ENCODE measurements at regions not wholly inside any gene's neighbourhood (a gene's known extent, or its start where the extent isn't known, plus 50 kb on each side); places are given as distances from the start of the nearest gene placed in this dataset.
"Not testable (repeated sequence)": the region's sequence is repeated elsewhere in the genome, so short reads cannot be mapped to it uniquely, and the experiment has no call there.

DNA sequence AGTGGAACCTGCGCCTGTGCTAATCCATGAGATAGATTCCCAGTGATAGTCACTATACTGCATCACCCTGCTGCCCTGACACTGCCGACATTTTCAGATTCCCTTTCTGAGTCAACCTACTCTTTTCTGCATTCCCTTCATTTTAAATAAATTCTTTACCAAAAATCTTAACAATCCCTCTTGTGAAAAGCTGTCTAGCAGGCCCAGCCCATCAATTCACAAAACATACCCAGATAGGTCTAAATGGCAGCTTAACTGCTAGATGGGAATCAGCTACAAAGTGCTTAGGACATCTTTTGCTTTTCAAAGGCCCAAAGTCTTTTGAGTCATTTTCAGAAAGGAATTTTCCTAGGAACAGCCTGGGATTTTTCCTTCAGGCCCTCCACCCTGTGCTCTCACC is 180.1 kb upstream of the PTBP2 start:
- no peak for DNase-seq (ENCODE audit: low spot score)

DNA sequence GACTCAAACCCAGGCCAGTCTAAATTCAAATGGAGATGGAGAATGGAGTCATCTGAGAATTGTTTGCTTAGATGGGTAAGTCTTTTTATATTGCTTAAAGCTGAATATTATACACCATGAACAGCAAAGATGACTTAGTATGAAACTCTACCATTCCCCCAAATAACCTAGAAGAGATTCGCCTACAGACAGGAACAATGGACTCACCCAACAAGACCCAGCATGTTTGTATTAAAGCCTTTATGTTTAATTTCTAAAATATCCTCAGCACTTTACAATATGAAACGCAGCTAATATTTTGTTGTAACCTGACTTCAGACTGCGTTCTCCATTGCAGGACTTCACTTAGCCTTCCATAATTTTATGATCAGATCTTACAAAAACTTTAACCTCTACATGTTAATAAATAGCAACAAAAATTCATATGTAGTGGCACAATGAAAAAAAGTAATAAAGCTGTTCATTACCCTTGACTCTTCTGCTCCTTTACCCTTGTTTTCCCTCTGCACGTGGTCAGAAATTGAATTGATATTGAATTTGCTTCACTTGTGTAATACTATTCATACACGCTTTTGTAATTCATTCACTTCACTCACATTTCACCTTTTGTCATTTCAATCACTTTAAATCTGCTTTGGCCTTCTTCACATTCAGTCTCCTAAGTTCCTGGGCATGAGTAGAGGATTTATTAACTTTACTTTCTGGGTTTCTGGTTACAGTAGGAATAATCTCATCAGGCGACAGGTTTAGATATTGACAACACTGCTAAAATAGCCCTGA is 177.3 kb upstream of the PTBP2 start:
- no peak for DNase-seq (ENCODE audit: low spot score)

DNA sequence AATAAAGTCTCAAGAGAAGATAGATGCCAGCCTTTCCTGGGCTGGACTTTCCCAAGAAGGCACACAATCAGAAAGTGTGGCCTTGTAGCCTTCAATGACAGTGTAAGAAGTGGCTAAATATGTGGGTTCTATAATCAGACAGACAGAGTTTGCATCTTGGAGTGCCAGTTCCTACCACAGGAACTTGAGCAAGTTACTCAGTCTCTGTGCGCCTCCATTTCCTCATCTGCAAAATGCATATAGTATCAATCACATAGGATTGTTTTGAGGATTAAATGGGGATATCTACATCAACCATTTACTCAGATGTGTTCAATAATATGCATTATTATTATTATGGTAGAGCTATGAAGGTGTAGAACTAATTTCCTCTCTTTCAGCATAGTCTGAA is 176.8 kb upstream of the PTBP2 start:
- DNase-seq (ENCODE audit: low spot score) = no peak

DNA sequence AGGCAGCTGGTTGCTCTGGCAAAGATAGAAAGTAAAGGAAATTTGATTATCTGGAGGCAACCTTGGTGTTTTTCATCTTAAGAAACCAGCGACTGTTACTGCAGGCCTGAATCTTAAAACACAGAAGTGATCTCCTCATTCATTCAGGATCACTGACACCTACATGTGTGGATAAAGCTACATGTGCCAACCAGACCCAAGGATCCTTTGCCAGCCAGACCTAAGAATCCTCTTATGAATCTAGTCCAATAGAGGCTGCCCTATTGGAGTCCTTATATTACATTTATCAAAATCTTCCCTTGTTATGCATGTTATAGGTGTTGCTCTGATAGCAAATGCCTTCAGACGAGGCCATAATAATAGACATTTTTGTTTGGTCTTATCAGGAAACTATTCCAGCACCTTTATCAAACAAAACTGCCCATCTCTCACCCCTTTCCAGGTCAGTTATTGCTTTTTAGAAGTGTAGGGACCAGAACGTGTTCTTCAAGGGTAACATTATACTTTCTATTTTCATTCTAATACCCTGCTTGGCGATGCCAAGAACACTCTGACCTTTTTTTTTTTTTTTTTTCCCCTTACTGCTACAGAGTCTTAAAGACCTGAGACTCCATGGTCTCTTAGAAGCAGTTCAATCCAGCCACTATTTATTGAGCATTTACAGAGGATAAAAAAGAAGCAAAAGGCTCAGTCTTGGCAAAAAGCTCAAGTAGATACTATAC is 175.5 kb upstream of the PTBP2 start:
- no peak for DNase-seq (ENCODE audit: low spot score)

DNA sequence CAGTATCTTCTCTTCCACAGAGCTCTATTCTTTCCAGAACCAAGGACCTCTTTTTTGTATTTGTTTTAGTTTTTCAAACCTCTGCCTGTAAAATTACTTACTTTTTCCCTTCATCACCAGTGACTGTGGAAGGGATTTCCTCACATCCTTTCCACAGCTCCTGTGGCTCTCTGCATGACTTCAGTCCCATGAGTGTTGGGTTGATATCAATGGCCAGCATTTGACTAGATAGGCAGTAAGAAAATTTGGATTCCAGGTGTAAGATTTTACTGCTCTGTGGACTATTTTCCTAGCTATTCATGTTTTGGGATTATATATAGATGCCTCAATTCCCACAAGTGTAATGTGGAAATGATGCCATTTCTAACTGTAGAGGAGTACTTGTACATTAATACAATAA is 171.5 kb upstream of the PTBP2 start:
- no peak for DNase-seq (ENCODE audit: low spot score)

DNA sequence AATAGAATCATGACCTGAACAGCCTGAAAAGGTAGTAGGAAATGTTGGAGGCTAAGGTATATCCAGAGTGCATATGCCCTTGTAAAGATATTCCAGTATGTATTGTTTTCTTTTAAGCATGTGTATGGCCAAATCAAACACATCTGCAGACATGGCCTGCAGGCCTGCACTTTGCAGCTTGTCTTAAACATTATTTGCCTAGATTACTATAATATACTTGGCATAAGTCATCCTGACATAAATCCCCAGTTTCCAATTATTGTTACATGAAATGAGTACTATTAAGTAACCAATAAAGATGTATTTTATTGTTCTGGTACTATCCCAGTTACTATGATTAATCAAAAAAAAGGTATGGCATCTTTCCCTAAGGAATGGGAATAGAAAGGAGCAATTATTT is 169.1 kb upstream of the PTBP2 start:
- DNase-seq (ENCODE audit: low spot score) = no peak

DNA sequence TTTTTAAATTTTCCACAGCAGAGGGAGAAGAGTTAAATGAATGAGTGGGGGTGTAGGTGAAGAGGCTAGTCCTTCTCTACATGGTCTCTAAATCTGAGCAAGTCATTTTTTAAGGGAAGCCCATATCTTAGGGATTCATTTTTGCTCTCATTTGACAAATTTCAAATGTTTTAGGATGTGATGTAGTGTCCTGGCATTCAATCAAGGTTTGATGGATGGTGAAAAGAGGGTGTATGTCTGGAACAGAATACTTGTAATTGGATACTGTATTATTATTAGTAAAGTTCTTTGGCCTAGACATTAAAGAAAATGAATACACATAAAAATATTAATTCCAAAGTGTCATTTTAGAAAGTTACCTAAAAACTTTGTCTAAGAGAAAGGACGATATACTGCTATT is 167.8 kb upstream of the PTBP2 start:
- DNase-seq (ENCODE audit: low spot score) = no peak

DNA sequence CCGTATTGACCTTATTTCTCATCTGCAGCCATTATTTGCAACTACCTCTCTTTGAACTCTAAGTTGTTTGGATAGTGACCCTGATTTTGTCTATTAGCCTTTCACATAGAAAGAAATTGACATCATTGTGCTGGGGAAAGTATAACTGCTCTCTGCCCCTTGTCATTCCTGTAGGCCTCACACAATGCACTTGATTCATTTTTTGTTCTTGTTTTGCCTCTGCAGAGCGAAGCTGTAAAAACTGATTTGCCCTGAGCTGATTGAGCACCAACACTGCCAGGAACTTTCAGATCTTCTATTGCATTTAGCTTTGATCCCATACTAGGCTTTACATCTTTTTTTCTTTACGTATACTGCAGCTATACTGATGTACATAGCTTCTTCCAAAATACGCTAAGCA is 167.2 kb upstream of the PTBP2 start:
- DNase-seq (ENCODE audit: low spot score) = no peak

DNA sequence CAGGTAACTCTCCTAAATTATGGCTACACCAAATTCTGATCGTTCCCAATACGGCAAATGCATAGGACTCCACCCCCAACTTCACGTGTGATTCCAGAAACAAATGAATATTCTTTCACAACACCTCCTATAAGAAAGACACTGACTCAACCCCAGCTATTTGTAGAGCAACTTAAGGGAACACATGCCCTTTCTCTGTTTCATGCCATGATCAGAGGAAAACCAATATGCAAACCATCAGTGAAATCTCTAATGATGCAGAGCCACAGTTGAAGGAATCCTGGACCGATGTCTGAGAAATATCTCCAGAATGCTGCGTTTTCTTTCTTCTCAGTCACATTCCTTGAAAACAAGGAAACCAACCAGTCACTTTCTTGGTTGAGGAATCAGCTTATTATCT is 164.2 kb upstream of the PTBP2 start:
- no peak for DNase-seq (ENCODE audit: low spot score)

DNA sequence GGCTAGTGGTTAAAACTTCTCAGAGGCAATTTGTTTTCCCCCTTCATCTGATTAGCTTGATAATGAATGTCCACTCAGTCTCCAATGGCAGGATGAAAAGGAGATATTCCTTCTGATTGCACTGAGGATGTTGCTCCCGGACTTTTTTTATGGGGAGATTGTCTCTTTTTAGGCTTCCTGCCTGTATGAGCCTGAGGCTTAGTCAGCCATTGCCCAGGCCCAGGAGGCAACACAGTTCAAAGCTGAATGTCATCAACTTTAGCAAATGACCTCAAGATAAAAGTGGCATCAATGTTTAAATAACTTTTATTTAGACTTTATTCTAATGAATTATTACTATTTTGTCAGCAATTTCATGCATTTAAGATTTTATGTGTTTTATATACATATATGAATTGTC is 162.9 kb upstream of the PTBP2 start:
- DNase-seq (ENCODE audit: low spot score) = no peak

DNA sequence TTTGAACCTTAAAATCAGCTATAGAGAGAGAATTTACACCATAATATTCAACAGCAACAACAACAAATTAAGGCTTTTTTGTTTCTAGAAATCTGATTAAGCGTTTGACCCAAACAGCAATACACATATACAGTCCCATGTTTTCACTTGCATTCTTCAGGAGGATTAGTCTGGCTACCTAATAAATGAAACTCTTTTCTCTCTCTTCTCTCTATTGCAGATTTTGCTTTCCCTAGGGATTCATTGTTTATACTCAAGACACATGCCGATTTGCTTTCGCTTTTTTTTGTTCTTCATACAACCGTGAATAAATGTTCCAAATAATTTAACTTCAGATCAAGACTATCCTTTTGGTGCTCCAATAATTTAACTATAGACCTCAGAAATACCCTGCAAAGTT is 162.4 kb upstream of the PTBP2 start:
- DNase-seq (ENCODE audit: low spot score) = no peak

DNA sequence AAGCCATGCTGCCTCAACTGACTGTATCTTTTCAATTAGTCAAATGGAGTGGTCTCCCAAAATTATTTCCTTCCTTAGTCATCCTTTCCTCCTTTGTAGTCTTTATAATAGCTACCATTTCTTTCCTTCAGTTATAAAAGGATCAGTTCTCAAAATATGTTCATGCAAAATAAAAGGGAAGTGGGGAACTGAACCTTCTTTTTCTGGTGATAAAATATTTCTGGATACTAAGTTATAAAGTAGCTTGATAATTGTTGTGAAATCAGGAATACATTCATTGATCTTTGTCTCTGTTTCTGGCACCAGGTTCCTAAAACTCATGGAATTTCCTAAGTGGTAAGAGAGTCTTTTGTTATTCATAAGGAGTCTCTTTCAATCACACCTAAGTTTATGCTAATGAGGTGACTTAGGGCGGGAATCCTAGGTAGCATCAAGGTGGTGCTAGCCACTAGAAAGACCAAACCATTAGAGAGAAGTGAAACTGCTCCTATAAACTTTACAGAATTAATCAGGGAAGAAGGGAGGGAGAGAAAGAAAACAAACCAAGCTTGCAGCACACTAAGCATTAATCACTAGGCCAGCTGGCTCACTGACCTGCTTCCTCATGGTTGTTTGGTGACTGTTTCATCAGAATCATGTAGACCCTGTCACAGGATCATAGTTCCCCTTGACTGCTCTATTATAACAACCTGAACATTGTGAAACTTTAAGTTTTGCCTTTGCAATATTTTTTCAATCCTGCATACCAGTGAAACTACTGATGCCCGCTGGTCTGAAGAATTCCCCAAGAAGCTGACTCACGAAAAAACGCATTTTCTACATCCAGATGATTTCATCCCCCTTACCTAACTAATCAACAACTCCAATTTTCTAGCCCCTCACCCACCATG is 161.6 kb upstream of the PTBP2 start:
- DNase-seq (ENCODE audit: low spot score) = peak; percentile 58

DNA sequence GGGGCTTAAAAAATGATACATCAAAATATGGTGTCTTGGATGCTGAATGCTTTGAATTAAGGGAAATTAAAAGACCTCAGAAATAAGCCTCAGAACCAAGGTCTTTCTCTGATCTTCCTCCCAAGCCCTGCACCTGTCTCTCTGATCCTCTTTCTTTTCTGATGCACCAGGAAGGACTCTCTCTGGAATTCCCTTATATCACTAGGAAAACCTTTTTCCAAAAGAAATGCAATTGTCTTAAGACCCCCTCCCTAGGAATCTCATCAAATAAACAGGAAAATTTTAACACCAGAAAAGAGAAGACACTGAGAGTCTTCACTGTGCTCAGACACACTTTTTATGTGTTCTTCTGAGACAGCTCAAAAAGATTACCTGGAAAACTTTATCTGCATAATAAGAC is 159.5 kb upstream of the PTBP2 start:
- no peak for DNase-seq (ENCODE audit: low spot score)

DNA sequence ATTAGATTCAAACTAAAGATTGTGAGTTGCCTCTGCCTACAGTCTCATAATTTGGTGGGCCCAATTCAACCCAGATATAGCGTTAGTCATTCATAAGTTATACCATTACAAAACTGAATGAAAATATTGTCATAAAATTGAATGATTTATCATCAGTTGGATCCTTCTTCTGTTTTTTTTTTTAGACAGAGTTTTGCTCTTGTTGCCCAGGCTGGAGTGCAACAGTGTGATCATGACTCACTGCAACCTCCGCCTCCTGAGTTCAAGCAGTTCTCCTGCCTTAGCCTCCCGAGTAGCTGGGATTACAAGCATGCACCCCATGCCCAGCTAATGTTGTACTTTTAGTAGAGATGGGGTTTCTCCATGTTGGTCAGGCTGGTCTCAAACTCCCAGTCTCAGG is 157.2 kb upstream of the PTBP2 start:
- not testable (repeated sequence) for DNase-seq (ENCODE audit: low spot score)

DNA sequence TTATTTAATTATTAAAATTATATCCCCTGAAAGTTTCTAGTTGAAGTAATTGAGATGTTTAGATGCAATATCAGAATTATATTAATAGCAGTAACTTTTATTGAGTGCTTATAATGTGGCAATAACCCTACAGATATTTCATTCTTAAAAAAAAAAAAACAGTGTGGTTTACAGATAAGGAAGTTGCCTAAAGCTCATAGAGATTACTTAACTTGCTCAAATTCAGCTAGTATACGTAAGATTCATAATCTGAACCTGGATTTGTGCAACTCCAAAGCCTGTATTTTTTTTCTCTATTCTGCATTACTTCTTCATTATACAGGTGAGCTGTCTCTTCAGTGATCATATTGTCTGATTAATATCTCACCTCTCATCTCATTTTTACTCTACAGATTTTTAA is 156.0 kb upstream of the PTBP2 start:
- DNase-seq (ENCODE audit: low spot score) = no peak

DNA sequence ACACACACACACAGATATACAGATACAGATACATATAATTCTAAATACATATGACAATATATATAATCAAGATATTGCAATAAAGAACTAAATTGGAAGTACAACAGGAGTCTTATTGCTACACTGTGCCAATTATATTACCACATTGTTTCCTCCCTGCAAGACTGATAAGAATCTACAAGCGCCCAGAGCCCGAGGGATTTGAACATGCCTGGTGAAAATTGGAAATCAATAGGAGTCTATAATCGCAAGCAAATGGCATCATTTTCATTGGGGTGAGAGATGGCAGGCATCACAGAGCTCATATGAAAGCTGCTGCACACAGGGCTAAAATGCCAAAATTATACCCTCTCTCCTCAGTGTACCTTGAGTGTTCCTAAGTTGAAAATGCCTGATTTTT is 152.9 kb upstream of the PTBP2 start:
- DNase-seq (ENCODE audit: low spot score) = no peak

DNA sequence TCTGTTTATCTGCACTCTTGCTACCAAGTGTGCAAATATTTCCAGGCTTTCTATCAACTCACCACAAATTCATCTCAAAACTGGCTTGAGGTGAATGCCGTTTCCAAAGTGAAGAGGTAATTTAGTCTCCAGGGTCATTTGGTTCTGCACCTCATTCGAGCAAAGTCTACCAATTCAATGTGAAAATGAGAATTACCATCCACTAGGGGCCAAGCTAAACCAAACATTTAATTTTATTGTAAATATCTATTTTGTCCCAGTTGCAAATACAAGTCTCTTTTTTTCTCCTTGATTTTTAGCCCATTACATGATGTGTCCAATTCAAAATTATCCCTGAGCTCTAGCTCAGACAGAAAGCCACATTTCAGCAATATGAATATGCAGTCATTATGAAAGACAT is 152.3 kb upstream of the PTBP2 start:
- no peak for DNase-seq (ENCODE audit: low spot score)

DNA sequence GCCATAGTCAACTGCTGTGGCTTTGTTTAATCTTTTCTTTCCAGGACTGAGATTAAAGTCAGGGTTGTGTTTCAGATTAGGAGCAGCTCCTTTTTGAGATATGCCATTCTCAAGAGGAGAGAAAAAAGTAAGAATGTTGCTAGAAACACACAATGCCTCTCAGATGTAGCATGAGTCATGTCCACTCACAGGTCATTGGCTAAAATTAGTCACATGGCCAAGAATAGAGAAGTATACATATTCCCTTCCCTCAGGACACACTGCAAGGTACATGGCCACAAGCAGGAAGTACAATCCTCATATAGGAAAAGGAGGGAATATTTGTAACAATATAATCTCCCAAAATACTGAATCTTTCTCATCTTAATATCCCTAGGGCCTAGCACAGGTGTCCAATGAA is 141.9 kb upstream of the PTBP2 start:
- peak; percentile 11 for DNase-seq (ENCODE audit: low spot score)

DNA sequence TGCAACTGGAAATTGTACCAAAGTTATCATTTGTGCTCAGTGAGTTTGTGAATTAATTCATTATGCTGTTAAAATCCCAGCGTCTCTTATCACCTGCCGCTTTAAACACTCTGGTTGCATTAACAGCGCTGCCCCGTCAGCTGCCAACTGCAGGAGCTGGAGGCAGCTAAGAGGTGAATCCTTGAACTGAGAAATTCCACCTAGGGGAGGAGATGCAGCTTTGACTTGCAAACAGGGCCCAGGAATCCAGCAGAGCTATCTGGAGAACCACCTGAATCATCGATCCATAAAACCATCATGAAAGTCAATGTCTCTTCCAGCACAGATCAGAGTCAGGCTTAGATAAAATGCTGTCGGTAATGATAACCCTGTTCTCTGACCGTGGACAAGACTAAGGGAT is 140.7 kb upstream of the PTBP2 start:
- no peak for DNase-seq (ENCODE audit: low spot score)

DNA sequence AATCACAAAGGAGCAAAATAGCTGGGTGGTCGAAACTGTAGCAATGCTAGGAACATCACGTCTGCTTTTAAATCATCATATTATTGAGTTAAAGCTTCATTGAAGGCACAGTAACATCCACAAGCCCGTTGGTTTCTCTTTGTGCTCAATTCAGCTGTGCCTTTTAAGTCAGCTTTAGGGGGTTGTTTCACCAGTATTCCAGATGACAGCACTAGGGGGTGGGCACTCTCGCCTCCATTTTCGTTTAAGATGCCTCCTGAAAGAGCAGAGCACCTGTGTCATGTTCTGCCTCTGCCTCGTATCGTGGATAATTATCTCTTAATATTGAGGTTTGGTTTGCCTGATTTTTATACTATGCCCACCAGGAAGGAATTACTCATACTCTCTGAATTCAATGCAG is 139.8 kb upstream of the PTBP2 start:
- no peak for DNase-seq (ENCODE audit: low spot score)

DNA sequence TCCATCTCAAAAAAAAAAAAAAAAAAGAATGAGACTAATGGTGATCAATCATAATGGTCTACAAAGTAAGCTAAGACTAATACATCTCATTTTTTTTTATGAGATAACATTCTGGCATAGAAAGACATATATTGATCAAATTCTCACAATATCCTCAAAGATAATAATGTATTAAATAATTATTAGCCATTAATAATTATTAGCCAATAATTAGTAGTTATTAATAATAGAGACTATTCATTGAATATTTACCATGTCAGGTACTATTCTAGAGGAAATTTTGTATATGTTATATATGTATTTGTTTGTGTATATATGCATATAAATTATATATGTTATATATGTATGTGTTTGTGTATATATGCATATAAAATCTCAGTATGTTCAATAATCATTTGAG is 137.7 kb upstream of the PTBP2 start:
- no peak for DNase-seq (ENCODE audit: low spot score)

DNA sequence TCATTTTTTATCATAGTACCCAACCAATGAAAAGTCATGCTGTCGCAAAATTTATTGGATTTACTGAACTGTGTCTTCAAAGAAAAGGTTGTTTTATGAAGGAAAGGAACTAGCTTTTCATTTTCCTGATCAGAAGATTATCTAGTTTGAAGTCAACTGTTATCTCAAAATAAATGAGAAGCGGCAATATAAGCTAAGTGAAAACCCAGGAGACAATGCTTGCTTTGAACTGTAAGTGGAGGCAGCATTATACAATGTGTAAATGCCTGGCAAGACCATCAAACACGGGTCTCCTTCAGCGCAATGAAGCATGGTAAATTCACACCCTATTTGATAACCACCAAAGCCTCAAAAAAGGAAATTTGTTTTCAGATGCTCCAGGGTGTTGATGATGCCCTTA is 134.4 kb upstream of the PTBP2 start:
- DNase-seq (ENCODE audit: low spot score) = no peak

Measured in A172 (cell line).